Breast epithelium (tissue), 3 donors: ENCODE measurements at regions not wholly inside any gene's neighbourhood (a gene's known extent, or its start where the extent isn't known, plus 50 kb on each side); places are given as distances from the start of the nearest gene placed in this dataset.

Experiments used
- POLR2A ChIP-seq: fragments of 450-650 bp; IDR thresholded peaks from one replicate; pipeline ENCODE4 v1.6.1; 2016; ENCODE audit warnings: antibody characterized with exemption, mild to moderate bottlenecking, moderate library complexity
- POLR2AphosphoS5 ChIP-seq, 3 donors: sonication (generic); formaldehyde crosslinking; IDR thresholded peaks; one replicate each; pipeline ENCODE4 v1.6.1; 2017; ENCODE audit warnings: antibody characterized with exemption in 3 of 3
- TF ChIP-seq, protein P1 (sequence below), 3 donors: fragments of 450-650 bp; IDR thresholded peaks; one replicate each; pipeline ENCODE4 v1.5.1; 2016 to 2017; ENCODE audit warnings: antibody characterized with exemption in 3 of 3, mild to moderate bottlenecking in 3 of 3, moderate library complexity in 3 of 3

GRCh38 chr7:109259151-109259550 is 689.5 kb downstream of the DNAJB9 start:
- TF ChIP-seq, protein P1, sequence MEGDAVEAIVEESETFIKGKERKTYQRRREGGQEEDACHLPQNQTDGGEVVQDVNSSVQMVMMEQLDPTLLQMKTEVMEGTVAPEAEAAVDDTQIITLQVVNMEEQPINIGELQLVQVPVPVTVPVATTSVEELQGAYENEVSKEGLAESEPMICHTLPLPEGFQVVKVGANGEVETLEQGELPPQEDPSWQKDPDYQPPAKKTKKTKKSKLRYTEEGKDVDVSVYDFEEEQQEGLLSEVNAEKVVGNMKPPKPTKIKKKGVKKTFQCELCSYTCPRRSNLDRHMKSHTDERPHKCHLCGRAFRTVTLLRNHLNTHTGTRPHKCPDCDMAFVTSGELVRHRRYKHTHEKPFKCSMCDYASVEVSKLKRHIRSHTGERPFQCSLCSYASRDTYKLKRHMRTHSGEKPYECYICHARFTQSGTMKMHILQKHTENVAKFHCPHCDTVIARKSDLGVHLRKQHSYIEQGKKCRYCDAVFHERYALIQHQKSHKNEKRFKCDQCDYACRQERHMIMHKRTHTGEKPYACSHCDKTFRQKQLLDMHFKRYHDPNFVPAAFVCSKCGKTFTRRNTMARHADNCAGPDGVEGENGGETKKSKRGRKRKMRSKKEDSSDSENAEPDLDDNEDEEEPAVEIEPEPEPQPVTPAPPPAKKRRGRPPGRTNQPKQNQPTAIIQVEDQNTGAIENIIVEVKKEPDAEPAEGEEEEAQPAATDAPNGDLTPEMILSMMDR (IDR thresholded peaks at IDR 0.05): no peak
- TF ChIP-seq POLR2AphosphoS5 (IDR thresholded peaks at IDR 0.05) (no peak), POLR2A (no peak)
